ENCODE measurements at regions not wholly inside any gene's neighbourhood (a gene's known extent, or its start where the extent isn't known, plus 50 kb on each side); places are given as distances from the start of the nearest gene placed in this dataset.

DNA sequence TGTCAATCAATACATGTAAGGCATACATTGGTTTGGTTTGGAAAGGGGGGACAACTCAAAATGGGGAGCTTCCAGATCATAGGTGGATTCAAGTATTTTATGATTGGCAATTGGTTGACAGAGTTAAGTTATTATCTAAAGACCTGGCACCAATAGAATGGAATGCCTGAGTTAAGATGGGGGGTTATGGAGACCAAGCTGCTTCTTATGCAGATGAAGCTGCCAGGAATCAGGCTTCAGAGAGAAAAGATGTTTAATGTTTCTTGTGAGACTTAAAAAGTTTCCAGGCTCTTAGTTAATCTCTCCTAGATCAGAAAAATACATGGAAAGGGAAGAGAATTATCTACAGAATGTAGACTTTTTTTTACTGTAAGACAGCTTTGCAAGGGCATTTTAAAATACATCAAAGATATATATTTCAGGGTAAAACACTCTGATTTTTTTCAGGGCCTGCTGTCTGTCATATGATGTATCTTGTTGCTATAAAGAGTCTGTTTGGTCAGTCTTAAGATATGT is 1343.2 kb upstream of the LRRTM1 start:
- DNase-seq (ENCODE audit: low read depth in 2 of 2): no peak

DNA sequence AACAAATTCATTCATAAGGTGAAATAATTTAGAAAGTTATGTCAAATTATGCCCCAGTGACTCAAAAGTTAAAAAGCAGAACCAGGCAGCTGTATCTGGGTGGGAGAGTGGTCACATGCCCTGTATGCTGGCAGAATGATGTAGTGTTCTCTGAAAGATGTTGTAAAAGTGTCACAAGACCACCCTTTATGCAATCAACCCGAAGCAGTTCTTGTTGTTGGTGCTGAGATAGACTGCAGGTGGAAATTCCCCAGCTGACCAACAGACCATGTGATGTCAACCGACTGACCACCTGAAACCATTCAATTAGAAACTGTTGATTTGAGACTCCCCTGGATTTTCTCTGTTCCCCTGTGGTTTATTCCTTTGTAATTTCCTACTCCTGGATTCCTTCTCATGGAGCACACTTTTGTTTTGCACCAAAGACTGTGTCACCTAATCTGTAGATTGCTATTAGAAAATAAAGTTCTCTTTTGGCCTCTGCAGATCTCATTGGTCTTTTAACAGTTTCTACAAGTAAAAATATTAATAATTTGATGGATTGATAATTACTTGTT is 1341.3 kb upstream of the LRRTM1 start:
- TF ChIP-seq, protein P1, sequence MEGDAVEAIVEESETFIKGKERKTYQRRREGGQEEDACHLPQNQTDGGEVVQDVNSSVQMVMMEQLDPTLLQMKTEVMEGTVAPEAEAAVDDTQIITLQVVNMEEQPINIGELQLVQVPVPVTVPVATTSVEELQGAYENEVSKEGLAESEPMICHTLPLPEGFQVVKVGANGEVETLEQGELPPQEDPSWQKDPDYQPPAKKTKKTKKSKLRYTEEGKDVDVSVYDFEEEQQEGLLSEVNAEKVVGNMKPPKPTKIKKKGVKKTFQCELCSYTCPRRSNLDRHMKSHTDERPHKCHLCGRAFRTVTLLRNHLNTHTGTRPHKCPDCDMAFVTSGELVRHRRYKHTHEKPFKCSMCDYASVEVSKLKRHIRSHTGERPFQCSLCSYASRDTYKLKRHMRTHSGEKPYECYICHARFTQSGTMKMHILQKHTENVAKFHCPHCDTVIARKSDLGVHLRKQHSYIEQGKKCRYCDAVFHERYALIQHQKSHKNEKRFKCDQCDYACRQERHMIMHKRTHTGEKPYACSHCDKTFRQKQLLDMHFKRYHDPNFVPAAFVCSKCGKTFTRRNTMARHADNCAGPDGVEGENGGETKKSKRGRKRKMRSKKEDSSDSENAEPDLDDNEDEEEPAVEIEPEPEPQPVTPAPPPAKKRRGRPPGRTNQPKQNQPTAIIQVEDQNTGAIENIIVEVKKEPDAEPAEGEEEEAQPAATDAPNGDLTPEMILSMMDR (IDR thresholded peaks at IDR 0.05; ENCODE audit: low read depth, low read length): no peak
- H3K4me3 ChIP-seq (replicated peaks in 1 of 2; ENCODE audit: low read depth in 2 of 2, low read length in 2 of 2): no peak overlapping the region
- no peak for DNase-seq (ENCODE audit: low read depth in 2 of 2)

More for the DNA sequence above, 1343.2 kb upstream of the LRRTM1 start:
- TF ChIP-seq, protein P1 (IDR thresholded peaks at IDR 0.05; ENCODE audit: low read depth, low read length): no peak
- no peak overlapping the region for H3K4me3 ChIP-seq (replicated peaks in 1 of 2; ENCODE audit: low read depth in 2 of 2, low read length in 2 of 2)

DNA sequence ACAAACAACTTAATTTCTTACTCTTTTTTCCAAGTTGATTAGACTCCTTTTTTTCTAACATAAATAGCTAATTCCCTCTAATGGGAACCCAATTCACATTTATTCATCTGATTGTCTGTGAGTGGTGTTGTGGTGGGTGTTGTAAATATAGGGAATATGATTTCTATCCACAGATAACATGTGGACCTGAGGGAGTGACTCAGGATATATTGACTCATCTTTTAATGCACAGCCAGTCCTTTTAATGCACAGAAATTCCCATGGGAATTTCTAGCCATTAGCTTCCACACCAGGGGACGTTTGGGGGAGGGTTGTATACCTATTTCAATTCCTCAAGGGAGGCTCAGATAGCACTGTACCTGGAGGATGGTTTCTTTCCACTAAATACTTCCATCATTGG is 1339.6 kb upstream of the LRRTM1 start:
- no peak overlapping the region for H3K4me3 ChIP-seq (replicated peaks in 1 of 2; ENCODE audit: low read depth in 2 of 2, low read length in 2 of 2)
- TF ChIP-seq, protein P1 (IDR thresholded peaks at IDR 0.05; ENCODE audit: low read depth, low read length): no peak
- no peak for DNase-seq (ENCODE audit: low read depth in 2 of 2)

DNA sequence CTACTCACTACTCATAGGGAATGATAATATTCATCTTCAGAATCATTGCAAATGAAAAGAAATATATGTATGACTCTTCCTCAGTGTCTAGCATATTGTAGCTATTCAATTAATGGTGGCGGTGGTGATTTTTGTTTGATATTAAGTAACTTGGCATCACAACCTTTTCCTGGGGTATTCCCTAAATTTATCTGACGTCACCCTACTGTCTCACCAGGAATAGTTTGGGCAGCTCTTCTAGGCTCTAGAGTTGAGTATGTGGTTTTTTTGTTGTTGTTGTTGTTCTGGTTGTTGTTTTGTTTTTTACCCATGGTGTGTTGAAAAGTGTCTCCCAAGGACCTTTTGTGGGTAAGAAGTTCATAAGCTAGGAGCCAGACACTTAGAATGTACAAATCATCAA is 1320.3 kb upstream of the LRRTM1 start:
- TF ChIP-seq, protein P1 (IDR thresholded peaks at IDR 0.05; ENCODE audit: low read depth, low read length): no peak
- H3K4me3 ChIP-seq (replicated peaks in 1 of 2; ENCODE audit: low read depth in 2 of 2, low read length in 2 of 2): no peak overlapping the region
- DNase-seq (ENCODE audit: low read depth in 2 of 2): no peak

GRCh38 chr2:81600088-81600487 is 1295.5 kb upstream of the LRRTM1 start:
- no peak overlapping the region for H3K4me3 ChIP-seq (replicated peaks in 1 of 2; ENCODE audit: low read depth in 2 of 2, low read length in 2 of 2)
- DNase-seq (ENCODE audit: low read depth in 2 of 2): no peak
- TF ChIP-seq, protein P1 (IDR thresholded peaks at IDR 0.05; ENCODE audit: low read depth, low read length): no peak

DNA sequence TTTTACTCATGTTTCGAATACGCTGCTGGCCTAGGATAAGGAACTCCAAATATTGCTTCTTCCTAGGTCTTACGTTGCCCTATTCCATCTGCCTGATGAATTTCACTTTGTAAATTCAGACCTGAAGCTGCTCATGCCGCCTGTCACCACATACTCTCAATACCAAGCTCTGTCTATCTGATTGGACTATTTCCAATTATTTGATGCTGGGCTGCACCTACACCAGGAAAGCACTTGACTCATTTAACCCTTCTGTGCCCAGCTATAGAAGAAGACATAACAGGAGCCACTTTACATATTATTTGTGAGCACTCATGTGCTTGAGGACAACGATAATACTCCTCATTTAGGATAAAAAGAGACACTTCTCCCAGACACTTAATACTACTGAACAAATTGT is 1293.9 kb upstream of the LRRTM1 start:
- no peak for DNase-seq (ENCODE audit: low read depth in 2 of 2)
- TF ChIP-seq, protein P1 (IDR thresholded peaks at IDR 0.05; ENCODE audit: low read depth, low read length): no peak
- no peak overlapping the region for H3K4me3 ChIP-seq (replicated peaks in 1 of 2; ENCODE audit: low read depth in 2 of 2, low read length in 2 of 2)

DNA sequence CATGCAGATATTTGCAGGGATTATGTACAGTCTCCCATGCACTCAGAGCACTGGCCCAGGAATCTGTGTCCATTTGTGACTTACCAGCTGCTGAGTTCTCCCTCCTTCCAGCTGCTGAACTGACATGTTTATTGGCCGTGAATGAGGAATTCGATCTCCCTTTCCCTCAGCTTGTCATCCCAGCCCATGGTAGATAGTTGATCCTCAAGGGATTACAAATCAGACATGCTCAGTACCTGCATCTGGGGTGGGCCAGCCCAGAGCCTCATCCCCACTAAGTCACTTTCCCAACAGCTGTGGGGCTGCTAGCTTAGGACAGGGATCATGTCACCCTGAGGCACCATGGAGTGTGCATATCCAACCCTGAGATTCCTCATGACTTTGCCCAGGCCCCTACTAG is 1284.9 kb upstream of the LRRTM1 start:
- H3K4me3 ChIP-seq (replicated peaks in 1 of 2; ENCODE audit: low read depth in 2 of 2, low read length in 2 of 2): no peak overlapping the region
- DNase-seq (ENCODE audit: low read depth in 2 of 2): no peak
- TF ChIP-seq, protein P1 (IDR thresholded peaks at IDR 0.05; ENCODE audit: low read depth, low read length): no peak
